Choroid plexus epithelial cell (primary cell): ENCODE measurements at regions not wholly inside any gene's neighbourhood (a gene's known extent, or its start where the extent isn't known, plus 50 kb on each side); places are given as distances from the start of the nearest gene placed in this dataset.

Experiments used
- DNase-seq: peaks from one replicate; pipeline ENCODE4 v3.0.0-alpha.2; 2010; ENCODE audit warnings: low read depth
- H3K4me3 ChIP-seq: 2 replicates; pipeline ENCODE4 v1.5.1; 2011; ENCODE audit warnings: low read depth, mild to moderate bottlenecking, control low read depth, low read length, moderate library complexity
- TF ChIP-seq, protein P1 (sequence below): conservative IDR thresholded peaks from 2 replicates; pipeline ENCODE4 v1.5.1; 2011; ENCODE audit warnings: low read depth, mild to moderate bottlenecking, control low read depth, inconsistent platforms, low read length, moderate library complexity

DNA sequence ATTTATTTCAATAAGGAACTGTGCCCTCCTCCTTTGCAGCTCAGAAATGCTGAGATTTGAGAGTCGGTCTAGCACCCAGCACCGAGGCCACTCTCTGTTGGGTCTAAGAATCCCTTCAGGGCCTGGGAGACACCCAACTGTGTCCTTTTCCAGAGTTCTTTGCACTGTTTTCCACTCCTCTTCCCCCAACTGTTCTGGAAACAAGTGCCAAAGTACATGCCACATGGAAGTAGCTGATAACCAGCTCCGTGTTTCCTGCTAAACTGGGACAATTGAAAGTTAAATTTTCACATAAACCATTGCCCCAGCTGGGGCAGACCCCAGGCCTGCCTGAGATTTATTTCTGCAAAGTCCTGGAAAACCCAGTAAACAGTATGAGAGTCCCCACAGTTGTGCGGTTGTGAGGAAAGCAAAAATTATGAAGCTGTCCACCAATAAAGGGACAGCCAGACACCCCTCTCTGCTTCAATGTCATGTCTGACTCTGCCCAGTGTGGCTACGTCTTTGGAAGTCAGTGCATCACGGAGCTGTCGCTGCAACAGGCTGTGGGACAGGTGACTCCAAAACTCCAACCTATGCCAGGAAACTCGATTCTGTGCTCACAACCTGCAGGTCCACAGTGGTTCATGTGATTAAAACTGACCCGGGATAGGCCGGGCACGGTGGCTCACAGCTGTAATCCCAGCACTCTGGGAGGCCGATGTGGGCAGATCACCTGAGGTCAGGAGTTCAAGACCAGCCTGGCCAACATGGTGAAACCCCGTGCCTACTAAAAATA, 178.0 kb upstream of the AFDN start:
- TF ChIP-seq, protein P1, sequence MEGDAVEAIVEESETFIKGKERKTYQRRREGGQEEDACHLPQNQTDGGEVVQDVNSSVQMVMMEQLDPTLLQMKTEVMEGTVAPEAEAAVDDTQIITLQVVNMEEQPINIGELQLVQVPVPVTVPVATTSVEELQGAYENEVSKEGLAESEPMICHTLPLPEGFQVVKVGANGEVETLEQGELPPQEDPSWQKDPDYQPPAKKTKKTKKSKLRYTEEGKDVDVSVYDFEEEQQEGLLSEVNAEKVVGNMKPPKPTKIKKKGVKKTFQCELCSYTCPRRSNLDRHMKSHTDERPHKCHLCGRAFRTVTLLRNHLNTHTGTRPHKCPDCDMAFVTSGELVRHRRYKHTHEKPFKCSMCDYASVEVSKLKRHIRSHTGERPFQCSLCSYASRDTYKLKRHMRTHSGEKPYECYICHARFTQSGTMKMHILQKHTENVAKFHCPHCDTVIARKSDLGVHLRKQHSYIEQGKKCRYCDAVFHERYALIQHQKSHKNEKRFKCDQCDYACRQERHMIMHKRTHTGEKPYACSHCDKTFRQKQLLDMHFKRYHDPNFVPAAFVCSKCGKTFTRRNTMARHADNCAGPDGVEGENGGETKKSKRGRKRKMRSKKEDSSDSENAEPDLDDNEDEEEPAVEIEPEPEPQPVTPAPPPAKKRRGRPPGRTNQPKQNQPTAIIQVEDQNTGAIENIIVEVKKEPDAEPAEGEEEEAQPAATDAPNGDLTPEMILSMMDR, result no peak
- no peak for DNase-seq
- H3K4me3 ChIP-seq, result no peak overlapping the region

DNA sequence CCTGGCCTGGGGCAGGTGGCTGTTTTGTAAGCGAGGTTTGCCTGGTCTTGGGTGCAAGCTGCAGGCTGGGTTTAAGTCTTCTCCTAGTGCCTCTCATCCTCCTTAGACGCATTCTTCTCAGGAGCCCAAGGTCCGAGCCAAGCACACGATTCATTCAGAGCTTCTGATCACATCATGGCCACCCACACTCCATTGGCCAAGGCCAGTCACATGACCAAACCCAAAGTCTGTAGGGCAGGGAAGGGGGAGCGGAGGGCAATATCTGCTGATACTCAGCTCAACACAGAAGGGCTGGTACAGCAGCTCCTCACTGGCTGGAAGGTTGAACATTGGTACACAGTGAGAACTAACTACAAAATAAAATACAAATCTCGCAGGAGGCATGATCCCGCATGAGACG, 177.2 kb upstream of the AFDN start:
- TF ChIP-seq, protein P1, result no peak

DNA sequence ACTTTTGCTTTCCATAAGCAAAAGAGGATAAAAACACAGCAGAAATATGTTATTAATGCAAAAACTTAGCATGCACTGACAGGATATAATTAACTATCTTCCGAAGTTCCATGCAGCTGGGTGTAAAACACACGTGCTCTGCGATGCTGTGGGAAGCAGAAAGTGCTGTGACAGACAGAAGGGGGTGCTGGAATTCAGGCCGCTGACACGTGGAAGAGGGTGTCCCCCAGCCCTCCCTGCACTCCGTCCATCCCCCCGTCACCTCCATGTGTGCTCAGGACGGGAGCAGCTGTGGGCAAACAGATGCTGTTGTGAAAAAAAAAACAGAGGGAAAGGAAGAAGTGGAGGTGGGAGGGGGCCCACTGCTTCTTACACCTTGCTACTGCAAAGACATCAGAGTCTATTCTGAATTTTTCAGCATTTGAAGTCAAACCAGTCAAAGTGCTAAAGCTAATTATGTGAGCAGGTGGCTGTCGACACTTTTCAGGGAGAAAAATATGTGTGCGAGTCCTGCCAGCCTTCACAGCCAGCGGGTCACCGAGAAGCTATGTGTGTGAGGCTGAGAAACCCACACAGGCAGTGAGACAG, 175.9 kb upstream of the AFDN start:
- H3K4me3 ChIP-seq, result no peak overlapping the region
- TF ChIP-seq, protein P1, result no peak
- no peak for DNase-seq

More for the DNA sequence above, 177.2 kb upstream of the AFDN start:
- H3K4me3 ChIP-seq, result no peak overlapping the region
- DNase-seq, result no peak

DNA sequence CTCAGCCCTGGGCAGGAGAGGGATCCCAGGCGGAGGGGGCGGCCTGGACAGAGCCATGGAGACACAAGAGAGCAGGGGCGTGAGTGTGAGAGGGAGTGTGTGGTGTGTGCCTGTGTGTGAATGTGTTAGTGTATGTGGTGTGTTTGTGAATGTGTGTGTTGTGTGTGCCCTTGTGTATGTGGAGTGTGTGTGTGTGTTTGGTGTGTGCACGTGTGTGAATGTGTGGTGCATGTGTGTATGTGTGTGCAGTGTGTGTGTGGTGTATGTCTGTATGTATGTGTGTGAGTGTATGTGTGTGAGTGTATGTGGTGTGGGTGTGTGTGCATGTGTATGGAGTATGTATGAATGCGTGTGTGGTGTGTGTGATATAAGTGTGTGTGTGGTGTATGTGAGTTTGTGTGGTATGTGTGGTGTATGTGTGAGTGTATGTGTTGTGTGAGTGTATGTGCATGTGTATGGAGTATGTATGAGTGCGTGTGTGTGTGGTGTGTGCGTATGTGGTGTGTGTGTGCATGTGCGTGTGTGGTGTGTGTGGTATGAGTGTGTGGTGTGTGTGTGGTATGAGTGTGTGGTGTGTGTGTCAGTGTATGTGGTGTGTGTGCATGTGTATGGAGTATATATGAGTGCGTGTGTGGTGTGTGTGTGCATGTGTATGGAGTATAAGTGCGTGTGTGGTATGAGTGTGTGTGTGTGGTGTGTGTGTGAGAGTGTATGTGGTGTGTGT, 175.2 kb upstream of the AFDN start:
- TF ChIP-seq, protein P1, result no peak
- no peak for DNase-seq
- H3K4me3 ChIP-seq, result no peak overlapping the region

DNA sequence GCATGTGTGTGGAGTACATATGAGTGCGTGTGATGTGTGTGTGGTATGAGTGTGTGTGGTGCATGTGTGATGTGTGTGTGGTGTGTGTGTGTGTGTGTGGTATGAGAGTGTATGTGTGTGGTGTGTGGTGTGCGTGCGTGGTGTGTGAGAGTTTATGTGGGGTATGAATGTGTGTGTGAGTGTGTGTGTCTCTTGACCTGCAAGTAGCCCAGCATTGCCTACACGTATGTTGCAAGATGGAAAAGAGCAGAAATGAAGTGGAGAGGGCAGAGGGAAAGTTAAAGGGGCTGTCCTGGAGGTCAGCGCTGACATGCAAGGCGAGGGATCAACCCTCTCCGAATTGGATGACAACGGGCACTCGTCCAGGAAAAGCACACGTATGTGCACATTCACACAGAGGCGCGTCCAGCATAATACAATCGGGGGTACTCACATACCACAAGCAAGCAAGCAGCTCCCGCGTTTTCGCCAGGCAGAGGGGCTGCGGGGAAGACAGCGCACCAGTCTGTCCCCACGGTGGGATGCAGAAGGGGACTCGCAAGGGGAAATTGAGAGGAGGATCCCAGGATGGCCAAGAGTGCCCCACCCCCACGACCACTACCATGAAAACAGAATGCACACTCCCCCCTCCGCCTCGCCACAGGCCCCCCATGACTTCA, 174.5 kb upstream of the AFDN start:
- DNase-seq, result no peak
- H3K4me3 ChIP-seq, result no peak overlapping the region
- TF ChIP-seq, protein P1, result no peak

DNA sequence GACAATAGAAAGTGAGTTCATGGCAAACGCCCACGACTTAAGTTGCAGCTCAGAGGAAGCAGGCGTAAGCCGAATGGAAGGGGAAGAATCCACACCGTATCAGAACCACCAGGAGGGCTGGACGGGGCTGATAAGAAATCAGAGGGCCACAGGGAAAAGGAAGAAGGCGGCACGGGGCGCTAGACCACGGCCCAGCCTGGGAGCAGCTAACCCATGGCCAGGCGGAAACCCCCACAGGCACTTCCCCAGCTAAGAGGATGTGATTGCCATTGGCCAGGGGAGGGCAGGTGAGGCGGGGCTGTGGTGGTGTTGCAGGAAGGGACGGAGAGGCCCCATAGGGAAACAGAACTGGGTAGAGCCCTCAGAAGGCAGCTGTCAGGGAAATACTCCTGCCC, 174.0 kb upstream of the AFDN start:
- no peak for DNase-seq
- no peak overlapping the region for H3K4me3 ChIP-seq
- TF ChIP-seq, protein P1, result no peak
